Lower lobe of right lung (tissue), 2 donors: ENCODE measurements at regions not wholly inside any gene's neighbourhood (a gene's known extent, or its start where the extent isn't known, plus 50 kb on each side); places are given as distances from the start of the nearest gene placed in this dataset.

Source experiments
- ATAC-seq, 2 donors: fragments of 200-7000 bp; cut with Tn5 transposase; one replicate each; pipeline ENCODE4 v1.9.1; 2020 to 2022; ENCODE audit warnings: mild to moderate bottlenecking in 2 of 2, moderate library complexity in 2 of 2
- DNase-seq: peaks from one replicate; pipeline ENCODE4 v3.0.0-alpha.2; 2020
- H3K27ac ChIP-seq: fragments of 200-600 bp; one replicate; pipeline ENCODE4 v1.8.0; 2022
- H3K27me3 ChIP-seq: fragments of 200-600 bp; one replicate; pipeline ENCODE4 v1.8.0; 2022; ENCODE audit warnings: low read depth
- H3K36me3 ChIP-seq: fragments of 200-600 bp; one replicate; pipeline ENCODE4 v1.8.0; 2022; ENCODE audit warnings: mild to moderate bottlenecking
- H3K4me1 ChIP-seq: fragments of 200-600 bp; one replicate; pipeline ENCODE4 v1.8.0; 2022
- H3K4me3 ChIP-seq: fragments of 200-600 bp; one replicate; pipeline ENCODE4 v1.8.0; 2022; ENCODE audit warnings: mild to moderate bottlenecking
- H3K9me3 ChIP-seq: fragments of 200-600 bp; one replicate; pipeline ENCODE4 v1.8.0; 2022
- intact Hi-C: fragments of 100-400 bp; cut with DNase I; formaldehyde crosslinking; loops from one replicate; pipeline ENCODE4 v1.11.0; 2022
- TF ChIP-seq, protein P1 (sequence below): fragments of 200-600 bp; IDR thresholded peaks from one replicate; pipeline ENCODE4 v1.8.0; 2022; ENCODE audit warnings: antibody characterized with exemption, mild to moderate bottlenecking
- donor health status: DM: no; HTN: yes; CAD: no; lungs with severe emphysema.

DNA sequence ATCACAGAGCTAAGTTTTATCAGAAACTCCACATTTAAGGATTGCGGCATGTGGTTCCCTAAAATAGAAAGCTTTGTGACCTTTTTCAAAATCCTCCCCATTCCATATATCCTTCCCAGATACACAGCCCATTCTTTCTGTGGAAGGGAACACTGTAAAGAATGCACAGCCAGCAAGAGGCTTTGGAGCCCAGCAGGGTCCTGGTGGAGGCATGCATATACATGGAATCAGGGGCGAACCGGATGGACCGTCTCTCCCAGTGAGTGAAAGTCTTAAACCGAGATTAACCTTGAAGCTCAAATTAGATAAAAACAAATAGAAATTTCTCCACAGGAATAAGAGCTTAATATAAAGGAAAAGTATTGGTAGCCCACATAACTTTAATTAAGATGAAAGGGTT lies 436.2 kb upstream of the MDFIC2 start:
- intact Hi-C loops, result no loop called here
- Histone ChIP-seq H3K36me3 (no peaks in the 10 kb centered on the region), H3K4me3 (no peak overlapping the region), H3K9me3 (no peaks in the 10 kb centered on the region), H3K27ac (no peak overlapping the region), H3K27me3 (no peaks in the 10 kb centered on the region), H3K4me1 (no peaks in the 10 kb centered on the region)
- TF ChIP-seq, protein P1, sequence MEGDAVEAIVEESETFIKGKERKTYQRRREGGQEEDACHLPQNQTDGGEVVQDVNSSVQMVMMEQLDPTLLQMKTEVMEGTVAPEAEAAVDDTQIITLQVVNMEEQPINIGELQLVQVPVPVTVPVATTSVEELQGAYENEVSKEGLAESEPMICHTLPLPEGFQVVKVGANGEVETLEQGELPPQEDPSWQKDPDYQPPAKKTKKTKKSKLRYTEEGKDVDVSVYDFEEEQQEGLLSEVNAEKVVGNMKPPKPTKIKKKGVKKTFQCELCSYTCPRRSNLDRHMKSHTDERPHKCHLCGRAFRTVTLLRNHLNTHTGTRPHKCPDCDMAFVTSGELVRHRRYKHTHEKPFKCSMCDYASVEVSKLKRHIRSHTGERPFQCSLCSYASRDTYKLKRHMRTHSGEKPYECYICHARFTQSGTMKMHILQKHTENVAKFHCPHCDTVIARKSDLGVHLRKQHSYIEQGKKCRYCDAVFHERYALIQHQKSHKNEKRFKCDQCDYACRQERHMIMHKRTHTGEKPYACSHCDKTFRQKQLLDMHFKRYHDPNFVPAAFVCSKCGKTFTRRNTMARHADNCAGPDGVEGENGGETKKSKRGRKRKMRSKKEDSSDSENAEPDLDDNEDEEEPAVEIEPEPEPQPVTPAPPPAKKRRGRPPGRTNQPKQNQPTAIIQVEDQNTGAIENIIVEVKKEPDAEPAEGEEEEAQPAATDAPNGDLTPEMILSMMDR, result no peak
- ATAC-seq (no peak), DNase-seq (no peak)

DNA sequence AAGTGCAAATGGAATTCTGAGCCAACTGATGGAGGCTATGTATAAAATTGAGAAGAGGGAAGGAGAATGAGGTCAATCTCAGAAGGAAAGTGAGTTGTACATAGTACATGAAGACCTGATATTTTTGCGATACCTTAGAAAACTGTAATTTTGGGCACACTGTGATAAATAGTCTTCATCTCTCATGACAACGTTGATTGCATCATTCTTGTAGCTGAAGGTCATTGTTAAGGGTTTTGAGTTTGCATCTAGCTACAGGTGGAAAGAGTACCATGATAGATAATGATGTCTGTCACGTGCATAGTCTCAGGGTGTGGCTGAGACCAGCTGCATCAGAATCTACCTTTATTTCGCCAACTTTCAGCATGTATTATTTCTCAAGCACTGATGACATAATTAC lies 435.4 kb upstream of the MDFIC2 start:
- Histone ChIP-seq H3K4me1 (no peaks in the 10 kb centered on the region), H3K27me3 (no peaks in the 10 kb centered on the region), H3K36me3 (no peaks in the 10 kb centered on the region), H3K27ac (no peak overlapping the region), H3K4me3 (no peak overlapping the region), H3K9me3 (no peaks in the 10 kb centered on the region)
- DNase-seq (no peak), ATAC-seq (no peak)
- TF ChIP-seq, protein P1, result no peak
- intact Hi-C loops, result no loop called here

DNA sequence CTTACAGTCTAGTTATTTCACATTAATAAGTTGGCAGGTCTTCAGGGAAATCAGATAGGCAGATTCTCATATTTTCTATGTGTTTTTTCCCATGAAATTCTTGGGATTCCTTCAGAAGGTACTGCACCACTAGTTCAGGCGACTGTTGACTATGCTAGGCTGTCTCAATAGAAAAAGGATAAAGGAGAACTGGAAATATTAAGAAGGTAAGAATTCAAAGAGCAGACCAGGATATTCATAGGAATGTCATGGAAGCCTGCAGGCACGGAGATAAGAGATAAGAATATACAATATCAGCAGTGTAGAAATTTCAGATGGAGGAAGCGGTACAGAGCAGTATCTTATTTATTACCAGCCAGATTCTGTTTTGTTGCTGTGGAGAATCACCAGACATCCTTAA lies 432.1 kb upstream of the MDFIC2 start:
- Histone ChIP-seq H3K9me3 (no peaks in the 10 kb centered on the region), H3K27ac (no peak overlapping the region), H3K4me3 (no peak overlapping the region), H3K4me1 (no peaks in the 10 kb centered on the region), H3K36me3 (no peaks in the 10 kb centered on the region), H3K27me3 (no peaks in the 10 kb centered on the region)
- DNase-seq (no peak), ATAC-seq (no peak)
- intact Hi-C loops, result no loop called here
- TF ChIP-seq, protein P1, result no peak

DNA sequence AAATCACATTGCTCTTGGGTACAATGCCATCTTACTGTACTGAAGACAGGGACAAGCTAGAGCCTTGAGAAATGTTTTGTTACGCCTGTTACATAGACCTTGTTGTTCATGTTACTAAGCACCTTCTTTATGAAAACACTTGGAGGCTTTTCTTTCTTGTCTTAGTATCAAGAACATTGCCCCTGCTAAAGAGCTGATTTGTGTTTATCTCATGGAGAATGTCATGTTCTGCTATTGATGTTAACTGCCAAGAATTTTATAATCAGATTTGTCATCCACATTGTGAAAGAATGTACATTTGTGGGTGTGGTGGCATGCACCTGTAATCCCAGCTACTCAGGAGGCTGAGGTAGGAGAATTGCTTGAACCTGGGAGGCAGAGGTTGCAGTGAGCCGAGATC lies 431.3 kb upstream of the MDFIC2 start:
- Histone ChIP-seq H3K9me3 (no peaks in the 10 kb centered on the region), H3K27ac (no peak overlapping the region), H3K27me3 (no peaks in the 10 kb centered on the region), H3K4me1 (no peaks in the 10 kb centered on the region), H3K4me3 (no peak overlapping the region), H3K36me3 (no peaks in the 10 kb centered on the region)
- no peak for ATAC-seq
- TF ChIP-seq, protein P1, result no peak
- intact Hi-C loops, result no loop called here
- no peak for DNase-seq

DNA sequence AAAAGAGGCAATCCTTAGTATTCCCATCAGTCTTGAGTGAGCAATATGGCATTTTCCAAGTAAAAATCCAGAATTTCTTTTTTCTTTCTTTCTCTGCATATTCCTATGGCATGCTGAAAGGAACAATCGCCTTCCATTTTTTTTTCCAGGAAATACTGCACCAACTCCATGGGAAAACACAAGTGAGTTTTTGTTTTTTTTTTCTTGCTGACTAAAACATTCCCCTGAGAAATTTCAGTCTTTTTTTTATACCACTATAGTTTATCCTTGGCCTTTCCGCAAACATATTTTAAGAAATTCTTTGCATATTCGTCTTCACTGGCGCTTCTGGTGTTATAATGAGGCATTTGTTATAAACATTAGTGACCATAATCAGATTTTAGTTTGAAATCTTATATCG lies 429.6 kb upstream of the MDFIC2 start:
- no peak overlapping the region for H3K4me3 ChIP-seq
- TF ChIP-seq, protein P1, result no peak
- H3K36me3 ChIP-seq, result no peaks in the 10 kb centered on the region
- ATAC-seq (no peak), DNase-seq (no peak)
- no peak overlapping the region for H3K27ac ChIP-seq
- no peaks in the 10 kb centered on the region for H3K9me3 ChIP-seq
- intact Hi-C loops, result no loop called here
- H3K27me3 ChIP-seq, result no peaks in the 10 kb centered on the region
- no peaks in the 10 kb centered on the region for H3K4me1 ChIP-seq

DNA sequence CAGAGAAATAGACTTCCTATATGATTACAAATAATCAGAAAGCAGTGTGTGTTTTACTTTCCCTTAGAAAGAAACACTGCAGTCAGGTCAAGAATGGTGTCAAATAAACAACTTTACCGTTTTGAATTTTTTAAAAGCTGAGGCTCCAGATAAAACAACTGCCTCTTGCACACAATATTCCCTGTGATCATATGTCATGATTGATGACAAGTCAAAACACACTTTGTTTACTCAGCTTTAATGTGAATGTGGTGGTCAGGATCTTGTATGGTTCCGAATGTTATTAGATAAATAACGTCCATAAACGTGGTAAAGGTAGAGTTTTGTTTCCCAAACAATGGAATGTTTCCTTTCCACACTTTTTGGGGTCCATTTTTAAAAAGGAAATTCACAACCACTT lies 428.4 kb upstream of the MDFIC2 start:
- ATAC-seq (no peak), DNase-seq (no peak)
- intact Hi-C loops, result no loop called here

More for the DNA sequence above, 428.4 kb upstream of the MDFIC2 start:
- Histone ChIP-seq H3K4me3 (no peak overlapping the region), H3K27me3 (no peaks in the 10 kb centered on the region), H3K27ac (no peak overlapping the region), H3K4me1 (no peaks in the 10 kb centered on the region), H3K36me3 (no peaks in the 10 kb centered on the region), H3K9me3 (no peaks in the 10 kb centered on the region)
- TF ChIP-seq, protein P1, result no peak
